Calu3 (cell line): ENCODE measurements at regions not wholly inside any gene's neighbourhood (a gene's known extent, or its start where the extent isn't known, plus 50 kb on each side); places are given as distances from the start of the nearest gene placed in this dataset.

ENCODE experiments used
- BruUV-seq: library from RNA; stranded (reverse); fragments of 400-500 nt; replicated peaks from 2 replicates; lab custom pipeline; 2021; lab: Mats Ljungman, UMichigan
- CTCF ChIA-PET: fragments of 300-600 bp; sonication (Branson Sonifier 250); formaldehyde crosslinking; loops from one replicate; lab custom pipeline; 2022; ENCODE audit warnings: antibody characterized with exemption; lab: Charles Lee
- DNase-seq: peaks from one replicate; pipeline ENCODE4 v3.0.0; 2022
- H3K27ac Mint-ChIP-seq: one replicate; pipeline ENCODE4 v1.8.0; 2022; ENCODE audit warnings: mixed read lengths; ENCODE audit not compliant: unreplicated experiment
- H3K27me3 Mint-ChIP-seq: one replicate; pipeline ENCODE4 v1.8.0; 2022; ENCODE audit warnings: mixed read lengths; ENCODE audit not compliant: unreplicated experiment
- H3K36me3 Mint-ChIP-seq: one replicate; pipeline ENCODE4 v1.8.0; 2022; ENCODE audit warnings: mild to moderate bottlenecking, moderate library complexity, mixed read lengths; ENCODE audit not compliant: insufficient read depth, unreplicated experiment
- H3K4me1 Mint-ChIP-seq: one replicate; pipeline ENCODE4 v1.8.0; 2022; ENCODE audit warnings: mild to moderate bottlenecking, low read depth, mixed read lengths; ENCODE audit not compliant: unreplicated experiment
- H3K4me3 Mint-ChIP-seq: one replicate; pipeline ENCODE4 v1.8.0; 2022; ENCODE audit warnings: mild to moderate bottlenecking, low read depth, moderate library complexity, mixed read lengths; ENCODE audit not compliant: unreplicated experiment
- H3K9me3 Mint-ChIP-seq: one replicate; pipeline ENCODE4 v1.8.0; 2022; ENCODE audit warnings: low read depth, mixed read lengths; ENCODE audit not compliant: unreplicated experiment
- intact Hi-C: fragments of 100-400 bp; cut with micrococcal nuclease; formaldehyde crosslinking; loops from one replicate; pipeline ENCODE4 v1.10.0; 2022; ENCODE audit not compliant: unreplicated experiment
- TF ChIP-seq, protein P1 (sequence below): fragments of 200-600 bp; IDR thresholded peaks from one replicate; pipeline ENCODE4 v1.8.0; 2022; ENCODE audit warnings: antibody characterized with exemption; ENCODE audit not compliant: unreplicated experiment

DNA sequence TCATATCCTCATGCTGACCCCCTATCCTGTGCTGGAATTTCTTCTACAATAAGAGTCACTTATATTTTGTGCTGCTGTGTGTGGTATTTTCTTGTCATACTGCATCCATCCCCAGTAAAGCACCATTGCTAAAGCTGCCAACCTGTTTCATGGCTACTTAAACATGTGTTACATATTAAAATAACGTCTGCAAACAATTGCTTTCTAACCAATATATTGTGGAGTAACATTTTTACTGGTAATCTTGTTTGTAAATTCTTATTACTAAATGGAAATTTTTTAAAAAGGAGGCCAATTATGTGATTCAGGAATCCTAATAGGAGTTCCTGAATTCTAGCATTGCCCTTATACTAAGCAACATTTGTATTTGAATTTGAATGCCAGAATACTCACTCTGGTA is 160.3 kb upstream of the VEGFC start:
- intact Hi-C loops = no loop called here
- CTCF ChIA-PET = no interaction called here
- Mint-ChIP-seq H3K4me1 (no peaks in the 10 kb centered on the region), H3K9me3 (no peaks in the 10 kb centered on the region), H3K27me3 (no peaks in the 10 kb centered on the region), H3K4me3 (no peak overlapping the region), H3K27ac (no peak overlapping the region), H3K36me3 (no peaks in the 10 kb centered on the region)
- BruUV-seq = no TSS peak
- no peak for DNase-seq
- TF ChIP-seq, protein P1, sequence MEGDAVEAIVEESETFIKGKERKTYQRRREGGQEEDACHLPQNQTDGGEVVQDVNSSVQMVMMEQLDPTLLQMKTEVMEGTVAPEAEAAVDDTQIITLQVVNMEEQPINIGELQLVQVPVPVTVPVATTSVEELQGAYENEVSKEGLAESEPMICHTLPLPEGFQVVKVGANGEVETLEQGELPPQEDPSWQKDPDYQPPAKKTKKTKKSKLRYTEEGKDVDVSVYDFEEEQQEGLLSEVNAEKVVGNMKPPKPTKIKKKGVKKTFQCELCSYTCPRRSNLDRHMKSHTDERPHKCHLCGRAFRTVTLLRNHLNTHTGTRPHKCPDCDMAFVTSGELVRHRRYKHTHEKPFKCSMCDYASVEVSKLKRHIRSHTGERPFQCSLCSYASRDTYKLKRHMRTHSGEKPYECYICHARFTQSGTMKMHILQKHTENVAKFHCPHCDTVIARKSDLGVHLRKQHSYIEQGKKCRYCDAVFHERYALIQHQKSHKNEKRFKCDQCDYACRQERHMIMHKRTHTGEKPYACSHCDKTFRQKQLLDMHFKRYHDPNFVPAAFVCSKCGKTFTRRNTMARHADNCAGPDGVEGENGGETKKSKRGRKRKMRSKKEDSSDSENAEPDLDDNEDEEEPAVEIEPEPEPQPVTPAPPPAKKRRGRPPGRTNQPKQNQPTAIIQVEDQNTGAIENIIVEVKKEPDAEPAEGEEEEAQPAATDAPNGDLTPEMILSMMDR = no peak

DNA sequence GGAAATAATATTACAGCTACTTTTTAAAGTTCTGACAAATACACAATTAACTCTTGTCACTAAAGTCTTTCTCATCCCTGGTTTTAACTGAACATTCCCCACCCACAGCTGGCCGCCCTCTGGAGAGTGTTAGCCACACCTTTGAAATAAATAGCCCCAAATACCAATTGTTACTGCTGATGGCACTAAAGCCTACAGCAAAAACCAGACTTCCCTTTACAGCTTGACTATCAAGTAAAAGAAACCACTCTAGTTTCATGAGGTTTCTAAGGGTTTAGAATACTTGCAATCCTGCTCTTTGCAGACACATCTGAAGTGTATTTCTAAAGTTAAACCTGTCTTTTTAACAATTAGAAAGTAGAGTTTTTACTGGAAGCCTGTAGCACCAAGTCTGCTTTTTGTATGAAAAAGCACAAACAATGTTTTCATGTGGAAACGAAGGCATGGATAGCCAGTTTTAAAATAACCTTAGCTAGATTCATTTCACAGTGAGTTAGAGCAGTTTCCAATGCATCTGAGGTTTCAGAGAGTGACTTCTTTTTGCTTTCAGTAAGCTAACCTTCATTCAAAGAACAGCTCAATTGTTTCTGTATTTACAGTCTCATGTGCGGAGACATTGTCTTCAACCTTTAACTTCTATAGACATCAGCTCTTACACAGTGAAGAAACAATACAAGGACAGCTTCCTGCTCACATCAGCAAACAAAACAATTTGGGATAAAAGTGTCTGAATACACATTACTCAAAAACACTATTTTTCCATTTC is 164.8 kb upstream of the VEGFC start:
- no peaks in the 10 kb centered on the region for H3K36me3 Mint-ChIP-seq
- no peak overlapping the region for H3K27ac Mint-ChIP-seq
- DNase-seq = no peak
- CTCF ChIA-PET = no interaction called here
- H3K27me3 Mint-ChIP-seq = no peaks in the 10 kb centered on the region
- BruUV-seq = no TSS peak
- H3K4me3 Mint-ChIP-seq = no peak overlapping the region
- TF ChIP-seq, protein P1 = no peak
- no peaks in the 10 kb centered on the region for H3K9me3 Mint-ChIP-seq
- no peaks in the 10 kb centered on the region for H3K4me1 Mint-ChIP-seq
- intact Hi-C loops = no loop called here

DNA sequence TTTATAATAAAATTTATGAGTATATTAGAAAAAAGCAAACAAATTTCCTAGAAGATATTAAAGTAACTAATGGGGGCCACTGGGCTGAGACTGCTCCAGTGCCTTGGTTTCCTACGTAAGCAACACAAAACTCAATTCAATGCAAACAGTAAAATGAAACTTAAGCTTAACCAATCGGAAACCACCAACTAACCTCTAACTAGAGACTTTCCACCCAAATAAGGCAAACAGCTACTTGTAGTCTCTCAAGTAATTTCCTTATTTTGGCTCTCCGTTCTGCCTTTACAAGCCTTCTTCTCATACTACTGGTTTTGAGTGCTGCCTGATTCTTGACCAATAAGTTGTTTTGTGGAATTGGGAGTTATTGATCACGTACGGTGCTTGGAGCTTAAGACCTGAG is 167.3 kb upstream of the VEGFC start:
- no peaks in the 10 kb centered on the region for H3K4me1 Mint-ChIP-seq
- no peak overlapping the region for H3K27ac Mint-ChIP-seq
- intact Hi-C loops = loop anchor here (5.0 to 10.0 kb wide), 2 partner anchors 173 to 585 kb away; no protein-coding TSS in a partner anchor
- H3K36me3 Mint-ChIP-seq = no peaks in the 10 kb centered on the region
- TF ChIP-seq, protein P1 = no peak
- H3K4me3 Mint-ChIP-seq = no peak overlapping the region
- H3K27me3 Mint-ChIP-seq = no peaks in the 10 kb centered on the region
- DNase-seq = no peak
- H3K9me3 Mint-ChIP-seq = no peaks in the 10 kb centered on the region
- BruUV-seq = no TSS peak
- CTCF ChIA-PET = no interaction called here

DNA sequence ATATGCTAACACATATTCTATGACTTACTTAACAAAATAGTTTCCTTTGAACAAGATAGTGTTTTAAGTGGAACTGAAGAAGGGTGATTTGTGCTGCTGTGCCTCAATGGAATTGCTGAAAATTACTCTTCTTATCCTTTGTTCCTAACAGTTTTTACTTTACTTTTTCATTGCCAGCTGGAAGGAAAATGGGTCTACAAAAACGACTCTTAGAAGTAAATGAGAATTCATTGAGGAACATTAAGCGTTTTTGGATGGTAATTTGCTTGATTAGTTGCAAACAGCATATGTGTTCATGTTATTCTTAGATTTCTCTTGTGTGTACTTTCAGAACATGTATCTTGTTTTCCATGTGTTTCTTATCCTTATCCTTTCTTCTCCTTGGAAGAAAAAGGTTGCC is 170.4 kb upstream of the VEGFC start:
- no peak overlapping the region for H3K4me3 Mint-ChIP-seq
- BruUV-seq = no TSS peak
- CTCF ChIA-PET = interaction anchor here (2.0 kb wide), 1 partner anchor 84 kb away, joined by 46 read pairs; no protein-coding TSS in a partner anchor

More for the DNA sequence above, 170.4 kb upstream of the VEGFC start:
- Mint-ChIP-seq H3K9me3 (no peaks in the 10 kb centered on the region), H3K4me1 (no peaks in the 10 kb centered on the region), H3K27me3 (no peaks in the 10 kb centered on the region), H3K27ac (no peak overlapping the region), H3K36me3 (no peaks in the 10 kb centered on the region)
- DNase-seq = no peak
- intact Hi-C loops = loop anchor here (5.0 to 10.0 kb wide), 2 partner anchors 176 to 588 kb away; no protein-coding TSS in a partner anchor
- TF ChIP-seq, protein P1 = no peak
